ENCODE measurements at regions not wholly inside any gene's neighbourhood (a gene's known extent, or its start where the extent isn't known, plus 50 kb on each side); places are given as distances from the start of the nearest gene placed in this dataset.

DNA sequence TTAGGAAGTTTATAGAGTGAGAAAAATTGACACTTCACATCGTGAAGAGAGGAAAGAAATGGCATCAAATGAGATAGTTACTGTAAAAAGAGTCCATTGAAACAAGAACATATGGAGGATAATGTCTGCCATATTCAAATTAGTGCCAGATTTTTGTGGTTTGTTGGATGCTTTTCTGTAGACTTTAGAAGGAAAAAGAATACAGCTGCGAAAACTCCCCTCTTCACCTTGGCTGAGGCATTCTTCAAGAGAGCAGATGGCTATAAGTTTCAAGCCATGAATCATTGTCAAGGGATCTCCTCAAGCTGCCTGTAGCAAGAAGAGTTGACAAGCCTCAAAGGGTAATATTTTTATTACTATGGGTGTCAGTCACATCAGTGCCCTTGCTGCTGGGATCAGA is 507.4 kb upstream of the RAG2 start:
- TF ChIP-seq CTCF (conservative IDR thresholded peaks at IDR 0.05; ENCODE audit: low read length) (no peak), EZH2phosphoT487 (IDR thresholded peaks at IDR 0.05; ENCODE audit: borderline replicate concordance, low read depth, low read length) (no peak)

All from OCI-LY7 (cell line).